Endothelial cell of umbilical vein (primary cell): ENCODE measurements at regions not wholly inside any gene's neighbourhood (a gene's known extent, or its start where the extent isn't known, plus 50 kb on each side); places are given as distances from the start of the nearest gene placed in this dataset.

Experiments
- BruUV-seq: library from RNA; stranded (reverse); fragments of 400-500 nt; replicated peaks from 2 replicates; lab custom pipeline; 2021; lab: Mats Ljungman, UMichigan
- CTCF ChIA-PET: fragments of 300-600, 350-600 bp; sonication (Branson Sonifier 250); formaldehyde crosslinking; loops from one replicate; lab custom pipeline; 2021; ENCODE audit warnings: antibody characterized with exemption, inconsistent platforms; lab: Charles Lee
- POLR2A ChIA-PET: fragments of 300-600, 350-600 bp; sonication (Branson Sonifier 250); formaldehyde crosslinking; loops from one replicate; lab custom pipeline; 2021; ENCODE audit warnings: antibody characterized with exemption, inconsistent platforms; lab: Charles Lee
- DNase-seq: peaks from one replicate; pipeline ENCODE4 v3.0.0-alpha.2; 2011; ENCODE audit warnings: low read depth, low spot score
- FAIRE-seq: peaks from 2 replicates; lab custom pipeline; 2011; peaks lifted over from hg19 to GRCh38; lab: Jason Lieb, UNC
- H2AFZ ChIP-seq: 2 replicates; pipeline ENCODE4 v1.6.0; 2012; ENCODE audit warnings: low read depth, low read length, control low read depth, inconsistent platforms
- H3K27ac ChIP-seq: 2 replicates; pipeline ENCODE4 v1.5.1; 2011; ENCODE audit warnings: low read depth, mild to moderate bottlenecking, control low read depth, low read length, moderate library complexity; ENCODE audit not compliant: insufficient read depth
- H3K27me3 ChIP-seq, 2 experiments: 2 replicates each; pipeline versions ENCODE4 v1.6.0 to v1.6.1; 2011; ENCODE audit warnings: low read length in 2 of 2, mixed read lengths in 1 of 2; ENCODE audit not compliant: control insufficient read depth in 2 of 2, insufficient read depth in 2 of 2
- H3K36me3 ChIP-seq, 2 experiments: 2 replicates in 1 of 2; 3 replicates in 1 of 2; pipeline ENCODE4 v1.5.1; 2011; ENCODE audit warnings: low read length in 2 of 2, mild to moderate bottlenecking in 1 of 2, moderate library complexity in 1 of 2; ENCODE audit not compliant: control insufficient read depth in 2 of 2, insufficient read depth in 2 of 2; ENCODE audit errors: extremely low read depth in 1 of 2
- H3K4me1 ChIP-seq: 3 replicates; pipeline ENCODE4 v1.5.1; 2011; ENCODE audit warnings: mild to moderate bottlenecking, low read length; ENCODE audit not compliant: control insufficient read depth, insufficient read depth; ENCODE audit errors: extremely low read depth
- H3K4me2 ChIP-seq: 2 replicates; pipeline ENCODE4 v1.6.1; 2011; ENCODE audit warnings: low read length, control low read depth, mixed read lengths; ENCODE audit not compliant: insufficient read depth
- H3K4me3 ChIP-seq, 3 experiments: fragments of 200-600 bp in 1 of 3; sonication (generic), shearing (Covaris generic) in 1 of 3; replicated peaks in 1 of 3; 2 replicates each; pipeline ENCODE4 v1.5.1; 2011 to 2016; ENCODE audit warnings: control low read depth in 3 of 3, low read length in 3 of 3, mild to moderate bottlenecking in 2 of 3, inconsistent platforms in 1 of 3, low read depth in 1 of 3, moderate library complexity in 1 of 3; ENCODE audit not compliant: insufficient read depth in 1 of 3
- H3K79me2 ChIP-seq: 2 replicates; pipeline ENCODE4 v1.6.0; 2012; ENCODE audit warnings: low read length, inconsistent platforms; ENCODE audit not compliant: control insufficient read depth, insufficient read depth
- H3K9ac ChIP-seq: replicated peaks from 2 replicates; pipeline ENCODE3; 2011; ENCODE audit warnings: low read length, control low read depth; ENCODE audit not compliant: insufficient read depth; ENCODE audit errors: extremely low read depth
- H3K9me1 ChIP-seq: replicated peaks from 3 replicates; pipeline ENCODE4 v1.6.0; 2011; ENCODE audit warnings: mild to moderate bottlenecking, low read length; ENCODE audit not compliant: control insufficient read depth, insufficient read depth; ENCODE audit errors: extremely low read depth
- H3K9me3 ChIP-seq: replicated peaks from 2 replicates; pipeline ENCODE4 v1.5.1; 2012; ENCODE audit warnings: low read length, inconsistent platforms; ENCODE audit not compliant: control insufficient read depth, insufficient read depth
- H4K20me1 ChIP-seq: replicated peaks from 2 replicates; pipeline ENCODE3; 2011; ENCODE audit warnings: mild to moderate bottlenecking, low read length; ENCODE audit not compliant: control insufficient read depth, insufficient read depth; ENCODE audit errors: extremely low read depth
- EZH2 ChIP-seq: IDR thresholded peaks from 2 replicates; pipeline ENCODE4 v1.6.1; 2012; ENCODE audit warnings: borderline replicate concordance, low read depth, mild to moderate bottlenecking, moderate library complexity, low read length, inconsistent platforms; ENCODE audit not compliant: severe bottlenecking
- FOS ChIP-seq: IDR thresholded peaks from 2 replicates; pipeline ENCODE4 v1.6.1; 2011; ENCODE audit warnings: mild to moderate bottlenecking, low read length, moderate library complexity, borderline replicate concordance; ENCODE audit not compliant: insufficient read depth
- GATA2 ChIP-seq: IDR thresholded peaks from 2 replicates; pipeline ENCODE4 v1.7.0; 2011; ENCODE audit warnings: low read depth, mild to moderate bottlenecking, moderate library complexity, mixed read lengths, low read length; ENCODE audit not compliant: insufficient read length, insufficient read depth
- JUN ChIP-seq: IDR thresholded peaks from 2 replicates; pipeline ENCODE4 v1.6.1; 2011; ENCODE audit warnings: borderline replicate concordance, low read depth; ENCODE audit not compliant: insufficient read length, insufficient read depth
- MYC ChIP-seq: IDR thresholded peaks from one replicate; pipeline ENCODE4 v1.6.1; 2011; ENCODE audit warnings: mild to moderate bottlenecking, low read depth, low read length
- POLR2A ChIP-seq: IDR thresholded peaks from 2 replicates; pipeline ENCODE4 v1.6.1; 2012; ENCODE audit warnings: low read depth, mild to moderate bottlenecking, control low read depth, low read length
- POLR2AphosphoS5 ChIP-seq: IDR thresholded peaks from 2 replicates; pipeline ENCODE4 v1.6.1; 2012; ENCODE audit warnings: low read depth, mild to moderate bottlenecking, control low read depth, low read length, moderate library complexity; ENCODE audit not compliant: insufficient read depth
- dilution Hi-C: fragments of 300-500 bp; cut with MboI; formaldehyde crosslinking; loops from one replicate; pipeline ENCODE4 v1.15.0; 2019; ENCODE audit warnings: low sequenced_read_pairs; ENCODE audit not compliant: extremely low pct_ligation_motif_present
- intact Hi-C: fragments of 100-400 bp; cut with micrococcal nuclease; formaldehyde crosslinking; loops from one replicate; pipeline ENCODE4 v1.10.0; 2022
- TF ChIP-seq, protein P1 (sequence below), 2 donors: IDR thresholded peaks; 1 replicate in 1 of 2; 2 replicates in 1 of 2; pipeline ENCODE4 v1.5.1; 2011; ENCODE audit warnings: low read length in 2 of 2, mild to moderate bottlenecking in 2 of 2, moderate library complexity in 2 of 2, control low read depth in 1 of 2, inconsistent platforms in 1 of 2, low read depth in 1 of 2; ENCODE audit not compliant: insufficient read depth in 1 of 2; ENCODE audit errors: extremely low read depth in 1 of 2
- TF ChIP-seq, protein P2 (sequence below): IDR thresholded peaks from 2 replicates; pipeline ENCODE4 v1.6.1; 2011; ENCODE audit not compliant: insufficient read depth, insufficient read length

DNA sequence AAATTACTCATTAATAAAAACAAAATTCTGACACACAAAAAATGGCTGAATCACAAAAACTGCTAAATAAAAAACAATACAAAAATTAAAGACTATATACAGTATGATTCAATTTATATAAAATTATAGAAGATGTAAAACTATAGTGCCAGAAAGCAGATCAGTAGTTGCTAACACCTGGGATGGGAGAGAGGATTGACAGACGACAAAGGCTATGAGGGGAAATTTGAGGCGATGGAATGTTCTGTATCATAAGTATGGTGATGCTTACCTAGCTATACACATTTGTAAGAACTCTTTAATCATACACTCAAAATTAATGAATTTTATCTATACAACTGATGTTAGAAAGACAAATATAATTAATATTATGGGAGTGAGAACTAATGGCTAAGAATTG, 247.9 kb upstream of the GJE1 start:
- H3K4me2 ChIP-seq: no peak overlapping the region
- dilution Hi-C loops (no loop called here), intact Hi-C loops (no loop called here)
- no peak overlapping the region for H3K9ac ChIP-seq
- no peak overlapping the region for H3K4me3 ChIP-seq
- POLR2A ChIA-PET: no interaction called here
- H3K36me3 ChIP-seq: no peaks in the 10 kb centered on the region
- no peaks in the 10 kb centered on the region for H4K20me1 ChIP-seq
- H3K9me3 ChIP-seq: no peaks in the 10 kb centered on the region
- no peaks in the 10 kb centered on the region for H3K27me3 ChIP-seq
- H3K4me1 ChIP-seq: no peaks in the 10 kb centered on the region
- H3K27ac ChIP-seq: no peak overlapping the region
- CTCF ChIA-PET: no interaction called here
- no peak overlapping the region for H2AFZ ChIP-seq
- FAIRE-seq (no peak), DNase-seq (no peak)
- H3K9me1 ChIP-seq: no peaks in the 10 kb centered on the region
- BruUV-seq: no TSS peak
- no peaks in the 10 kb centered on the region for H3K79me2 ChIP-seq
- TF ChIP-seq JUN (no peak), EZH2 (no peak), POLR2AphosphoS5 (no peak), FOS (no peak), MYC (no peak), POLR2A (no peak), GATA2 (no peak)
- TF ChIP-seq, protein P1, sequence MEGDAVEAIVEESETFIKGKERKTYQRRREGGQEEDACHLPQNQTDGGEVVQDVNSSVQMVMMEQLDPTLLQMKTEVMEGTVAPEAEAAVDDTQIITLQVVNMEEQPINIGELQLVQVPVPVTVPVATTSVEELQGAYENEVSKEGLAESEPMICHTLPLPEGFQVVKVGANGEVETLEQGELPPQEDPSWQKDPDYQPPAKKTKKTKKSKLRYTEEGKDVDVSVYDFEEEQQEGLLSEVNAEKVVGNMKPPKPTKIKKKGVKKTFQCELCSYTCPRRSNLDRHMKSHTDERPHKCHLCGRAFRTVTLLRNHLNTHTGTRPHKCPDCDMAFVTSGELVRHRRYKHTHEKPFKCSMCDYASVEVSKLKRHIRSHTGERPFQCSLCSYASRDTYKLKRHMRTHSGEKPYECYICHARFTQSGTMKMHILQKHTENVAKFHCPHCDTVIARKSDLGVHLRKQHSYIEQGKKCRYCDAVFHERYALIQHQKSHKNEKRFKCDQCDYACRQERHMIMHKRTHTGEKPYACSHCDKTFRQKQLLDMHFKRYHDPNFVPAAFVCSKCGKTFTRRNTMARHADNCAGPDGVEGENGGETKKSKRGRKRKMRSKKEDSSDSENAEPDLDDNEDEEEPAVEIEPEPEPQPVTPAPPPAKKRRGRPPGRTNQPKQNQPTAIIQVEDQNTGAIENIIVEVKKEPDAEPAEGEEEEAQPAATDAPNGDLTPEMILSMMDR (IDR thresholded peaks at IDR 0.05; ENCODE audit: extremely low read depth in 1 of 2, insufficient read depth in 1 of 2, low read depth in 1 of 2, low read length in 2 of 2): no peak
- TF ChIP-seq, protein P2, sequence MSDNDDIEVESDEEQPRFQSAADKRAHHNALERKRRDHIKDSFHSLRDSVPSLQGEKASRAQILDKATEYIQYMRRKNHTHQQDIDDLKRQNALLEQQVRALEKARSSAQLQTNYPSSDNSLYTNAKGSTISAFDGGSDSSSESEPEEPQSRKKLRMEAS: no peak
